Heart right ventricle (tissue), 16 donors: ENCODE measurements at regions not wholly inside any gene's neighbourhood (a gene's known extent, or its start where the extent isn't known, plus 50 kb on each side); places are given as distances from the start of the nearest gene placed in this dataset.

Experiments
- ATAC-seq, 8 donors: fragments of 200-7000 bp; cut with Tn5 transposase; one replicate each; pipeline ENCODE4 v1.9.1; 2020; ENCODE audit warnings: mild to moderate bottlenecking in 8 of 8, moderate library complexity in 8 of 8, moderate number of reproducible peaks in 1 of 8
- DNase-seq, 2 donors: peaks; one replicate each; pipeline ENCODE4 v3.0.0-alpha.2; 2020
- H3K27ac ChIP-seq, 10 donors: fragments of 200-600 bp; sonication (generic) in 2 of 10; one replicate each; pipeline versions ENCODE4 v1.5.0 to v1.8.0; 2020 to 2022; ENCODE audit warnings: mild to moderate bottlenecking in 3 of 10
- H3K27me3 ChIP-seq, 7 donors: fragments of 200-600 bp; one replicate each; pipeline ENCODE4 v1.8.0; 2021 to 2022; ENCODE audit warnings: mild to moderate bottlenecking in 2 of 7
- H3K36me3 ChIP-seq, 9 donors: fragments of 200-600 bp; sonication (generic) in 1 of 9; one replicate each; pipeline versions ENCODE4 v1.5.0 to v1.8.0; 2020 to 2022; ENCODE audit warnings: mild to moderate bottlenecking in 2 of 9
- H3K4me1 ChIP-seq, 9 donors: fragments of 200-600 bp; sonication (generic) in 1 of 9; one replicate each; pipeline versions ENCODE4 v1.5.0 to v1.8.0; 2020 to 2022; ENCODE audit warnings: mild to moderate bottlenecking in 4 of 9
- H3K4me3 ChIP-seq, 10 donors: fragments of 200-600 bp; sonication (generic) in 2 of 10; one replicate each; pipeline versions ENCODE4 v1.5.0 to v1.8.0; 2020 to 2022; ENCODE audit warnings: mild to moderate bottlenecking in 7 of 10, moderate library complexity in 2 of 10
- H3K9me3 ChIP-seq, 11 donors: fragments of 200-600 bp in 10 of 11; sonication (generic) in 2 of 11; one replicate each; pipeline versions ENCODE4 v1.5.0 to v1.8.0; 2013 to 2022; ENCODE audit warnings: mild to moderate bottlenecking in 2 of 11, control low read depth in 1 of 11, moderate library complexity in 1 of 11
- CTCF ChIP-seq, 9 donors: fragments of 200-600 bp; sonication (generic) in 2 of 9; IDR thresholded peaks; one replicate each; pipeline versions ENCODE4 v1.5.0 to v1.8.0; 2021 to 2022; ENCODE audit warnings: antibody characterized with exemption in 9 of 9, mild to moderate bottlenecking in 5 of 9, moderate library complexity in 1 of 9
- WGBS, 2 donors: extraction: QIAGEN DNeasy Blood & Tissue Kit; methylation state at CpG; one replicate each; pipeline ENCODE4 v1.1.7; 2013; ENCODE audit warnings: inconsistent platforms in 1 of 2; 5-methylcytosine and 5-hydroxymethylcytosine counted together
- intact Hi-C, 10 donors: fragments of 100-400 bp; cut with DNase I; formaldehyde crosslinking; loops; one replicate each; pipeline versions ENCODE4 v1.11.1 to v1.14.2; 2022
- donor health status: Arrhythmogenic right ventricular cardiomyopathy.
- donor health status: ischemic (EF 13 %, LVEDD 7.1; RV severe dilation, severe dysfunction).
- donor health status: healthy with polysubstance abuse.
- donor health status: DM: no; HTN: yes; CAD: no.
- donor health status: DM: no; HTN: no; CAD: no.
- donor health status: ischemic (EF 25% LVEDD 6.9; RV normal size, moderate dysfunction).
- donor health status: ischemic (EF 25% LVEDD 5.7; RV mildly dilated, moderate dysfunction).
- donor health status: healthy.
- donor health status: DM: yes; HTN: yes; CAD: no.
- donor health status: Ischemic cardiomyopathy.
- donor health status: ischemic (EF 35%, LVEDD 5.7; RV mildly dilated, moderate dysfunction).
- donor health status: nonischemic (EF 11% LVEDD 7.7; RV severe dilation, severe dysfunction).
- donor health status: DM: yes; HTN: yes; CAD: no.
- donor health status: PGD.
- donor health status: ischemic (EF 29% LVEDD 5.4; RV normal size, mild dysfunction).
- donor health status: nonischemic (EF 23%, LVEDD 6.1; RV moderate dilation, normal function).

DNA sequence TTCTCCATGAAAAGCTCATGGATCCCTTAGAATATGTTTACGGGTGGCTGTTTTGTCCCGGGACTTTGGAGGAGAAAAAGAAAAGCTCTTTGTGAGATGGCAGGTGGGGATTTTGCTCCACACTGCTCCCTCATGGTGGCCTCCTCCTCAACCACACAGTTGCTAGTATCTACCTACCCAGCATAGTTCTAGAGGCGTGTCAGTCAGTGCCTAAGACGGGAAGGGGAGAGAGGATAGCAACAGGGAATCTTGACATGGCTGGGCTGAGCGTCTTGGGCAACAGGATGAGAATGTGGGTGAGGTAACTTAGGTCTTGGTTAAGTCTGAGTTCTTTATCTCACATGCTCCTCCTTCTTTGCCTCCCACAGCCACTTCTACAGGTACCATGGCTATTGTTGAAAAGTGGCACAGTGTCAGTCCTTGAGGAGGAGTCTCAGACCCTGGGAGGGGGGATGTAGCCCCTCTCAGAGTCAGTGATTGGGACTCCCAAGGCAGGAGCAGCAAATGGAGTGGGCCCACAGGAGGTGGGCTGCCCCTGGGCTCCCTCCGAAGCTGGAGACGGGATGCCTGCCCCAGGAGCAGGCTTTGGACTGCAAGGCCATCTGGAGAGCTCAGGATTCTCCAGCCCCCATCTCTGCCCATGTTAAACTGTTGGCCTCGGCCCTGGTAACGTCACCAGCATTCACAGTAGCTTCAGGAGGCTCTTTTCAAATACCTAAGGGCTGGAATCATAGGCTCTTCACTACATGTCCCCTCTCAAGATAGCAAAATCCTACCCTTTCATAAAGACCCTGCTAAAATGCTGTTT, 75.4 kb downstream of the TENT5C start:
- ATAC-seq: no peak
- intact Hi-C loops: loop anchor here in 1 of 10 donors (5.0 kb wide), 1 partner anchor 71 kb away; no protein-coding TSS in a partner anchor
- Histone ChIP-seq H3K27ac (peak overlapping the region; percentile 56 to 91 (median 86)), H3K36me3 (no peaks in the 10 kb centered on the region), H3K4me3 (no peak overlapping the region), H3K9me3 (no peaks in the 10 kb centered on the region), H3K27me3 (no peaks in the 10 kb centered on the region), H3K4me1 (peaks cover 0 to 75% (median 36%) of the 10 kb centered on the region in 9 donors)
- 70 to 73% methylated on average over 9 of the region's 9 CpGs for WGBS, 2 donors
- TF ChIP-seq CTCF (IDR thresholded peaks at IDR 0.05): peak in 1 of 9 donors; percentile 4
- no peak for DNase-seq

DNA sequence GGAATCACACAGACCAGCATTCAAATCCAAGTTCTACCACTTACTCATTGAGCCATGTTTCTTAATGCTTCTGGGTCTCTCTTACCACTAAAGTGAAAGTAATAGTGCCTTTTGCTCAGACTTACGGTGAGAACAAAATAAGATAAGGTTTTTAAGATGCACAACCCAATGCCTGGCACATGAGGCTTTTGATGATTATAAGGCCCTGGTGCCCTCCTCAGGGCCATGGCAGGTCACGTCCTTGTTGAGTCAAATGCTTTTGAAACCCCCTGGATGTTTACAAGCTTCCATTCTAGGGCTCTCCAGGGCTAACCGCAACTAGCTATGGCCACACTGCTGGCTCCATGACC, 76.0 kb downstream of the TENT5C start:
- ATAC-seq (peak in 1 of 8 donors; percentile 2), DNase-seq (no peak)
- Histone ChIP-seq H3K27ac (peak overlapping the region; percentile 56 to 91 (median 86)), H3K27me3 (no peaks in the 10 kb centered on the region), H3K36me3 (no peaks in the 10 kb centered on the region), H3K4me3 (no peak overlapping the region), H3K4me1 (peaks cover 5 to 74% (median 37%) of the 10 kb centered on the region in 9 donors), H3K9me3 (no peaks in the 10 kb centered on the region)
- WGBS, 2 donors: 56 to 67% methylated on average over 3 of the region's 3 CpGs
- intact Hi-C loops: loop anchor here in 1 of 10 donors (5.0 kb wide), 1 partner anchor 70 kb away; no protein-coding TSS in a partner anchor
- TF ChIP-seq CTCF (IDR thresholded peaks at IDR 0.05): no peak

- WGBS, 2 donors: 46 to 67% methylated on average over 4 of the region's 4 CpGs
- peak; percentile 74 to 90 (median 88) for ATAC-seq
Measured at GRCh38 chr1:117682372-117682771, 76.5 kb downstream of the TENT5C start.

More at GRCh38 chr1:117682372-117682771, 76.5 kb downstream of the TENT5C start:
- H3K27ac ChIP-seq: peak overlapping the region; percentile 56 to 91 (median 86)
- no peaks in the 10 kb centered on the region for H3K9me3 ChIP-seq
- peaks cover 8 to 69% (median 37%) of the 10 kb centered on the region in 9 donors for H3K4me1 ChIP-seq
- intact Hi-C loops: loop anchor here in 1 of 10 donors (5.0 kb wide), 1 partner anchor 70 kb away; no protein-coding TSS in a partner anchor
- no peaks in the 10 kb centered on the region for H3K27me3 ChIP-seq
- H3K4me3 ChIP-seq: no peak overlapping the region
- DNase-seq: peak; percentile 38 to 48
- no peaks in the 10 kb centered on the region for H3K36me3 ChIP-seq
- no peak for TF ChIP-seq CTCF (IDR thresholded peaks at IDR 0.05)
